ENCODE measurements at regions not wholly inside any gene's neighbourhood (a gene's known extent, or its start where the extent isn't known, plus 50 kb on each side); places are given as distances from the start of the nearest gene placed in this dataset.

DNA sequence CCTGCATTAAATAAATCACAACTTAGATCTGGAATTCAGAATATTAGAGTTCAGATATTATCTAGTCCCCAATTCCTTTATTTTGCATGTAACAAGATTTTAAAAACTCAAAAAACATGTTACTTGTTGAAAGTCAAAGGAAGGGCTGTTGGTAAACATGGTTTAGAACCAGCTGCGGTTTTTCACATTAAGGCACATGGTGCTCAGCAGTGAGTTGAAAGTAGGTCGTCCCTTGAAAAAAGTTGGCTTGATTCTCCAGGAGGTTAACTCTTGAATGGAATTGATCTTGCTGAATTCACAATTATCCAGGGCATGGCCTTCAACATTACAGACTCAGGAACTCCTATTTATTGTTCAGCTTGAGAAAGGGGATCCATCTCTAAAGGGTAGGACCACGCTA is 277.1 kb upstream of the DUSP10 start:
- TF ChIP-seq, protein P1, sequence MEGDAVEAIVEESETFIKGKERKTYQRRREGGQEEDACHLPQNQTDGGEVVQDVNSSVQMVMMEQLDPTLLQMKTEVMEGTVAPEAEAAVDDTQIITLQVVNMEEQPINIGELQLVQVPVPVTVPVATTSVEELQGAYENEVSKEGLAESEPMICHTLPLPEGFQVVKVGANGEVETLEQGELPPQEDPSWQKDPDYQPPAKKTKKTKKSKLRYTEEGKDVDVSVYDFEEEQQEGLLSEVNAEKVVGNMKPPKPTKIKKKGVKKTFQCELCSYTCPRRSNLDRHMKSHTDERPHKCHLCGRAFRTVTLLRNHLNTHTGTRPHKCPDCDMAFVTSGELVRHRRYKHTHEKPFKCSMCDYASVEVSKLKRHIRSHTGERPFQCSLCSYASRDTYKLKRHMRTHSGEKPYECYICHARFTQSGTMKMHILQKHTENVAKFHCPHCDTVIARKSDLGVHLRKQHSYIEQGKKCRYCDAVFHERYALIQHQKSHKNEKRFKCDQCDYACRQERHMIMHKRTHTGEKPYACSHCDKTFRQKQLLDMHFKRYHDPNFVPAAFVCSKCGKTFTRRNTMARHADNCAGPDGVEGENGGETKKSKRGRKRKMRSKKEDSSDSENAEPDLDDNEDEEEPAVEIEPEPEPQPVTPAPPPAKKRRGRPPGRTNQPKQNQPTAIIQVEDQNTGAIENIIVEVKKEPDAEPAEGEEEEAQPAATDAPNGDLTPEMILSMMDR (conservative IDR thresholded peaks at IDR 0.05) = no peak
- no peak for TF ChIP-seq ZFX (IDR thresholded peaks at IDR 0.05)

All from C4-2B (cell line).